Loucy (cell line): ENCODE measurements at regions not wholly inside any gene's neighbourhood (a gene's known extent, or its start where the extent isn't known, plus 50 kb on each side); places are given as distances from the start of the nearest gene placed in this dataset.

Experiments used
- EZH2phosphoT487 ChIP-seq: fragments of 200-600 bp; IDR thresholded peaks from 2 replicates; pipeline ENCODE4 v1.6.1; 2018; ENCODE audit warnings: antibody characterized with exemption, mild to moderate bottlenecking, moderate library complexity, borderline replicate concordance
- TF ChIP-seq, protein P1 (sequence below): fragments of 200-600 bp; sonication (generic); conservative IDR thresholded peaks from 2 replicates; pipeline ENCODE4 v1.5.1; 2014; ENCODE audit warnings: mild to moderate bottlenecking, antibody characterized with exemption, low read length

- TF ChIP-seq, protein P1, sequence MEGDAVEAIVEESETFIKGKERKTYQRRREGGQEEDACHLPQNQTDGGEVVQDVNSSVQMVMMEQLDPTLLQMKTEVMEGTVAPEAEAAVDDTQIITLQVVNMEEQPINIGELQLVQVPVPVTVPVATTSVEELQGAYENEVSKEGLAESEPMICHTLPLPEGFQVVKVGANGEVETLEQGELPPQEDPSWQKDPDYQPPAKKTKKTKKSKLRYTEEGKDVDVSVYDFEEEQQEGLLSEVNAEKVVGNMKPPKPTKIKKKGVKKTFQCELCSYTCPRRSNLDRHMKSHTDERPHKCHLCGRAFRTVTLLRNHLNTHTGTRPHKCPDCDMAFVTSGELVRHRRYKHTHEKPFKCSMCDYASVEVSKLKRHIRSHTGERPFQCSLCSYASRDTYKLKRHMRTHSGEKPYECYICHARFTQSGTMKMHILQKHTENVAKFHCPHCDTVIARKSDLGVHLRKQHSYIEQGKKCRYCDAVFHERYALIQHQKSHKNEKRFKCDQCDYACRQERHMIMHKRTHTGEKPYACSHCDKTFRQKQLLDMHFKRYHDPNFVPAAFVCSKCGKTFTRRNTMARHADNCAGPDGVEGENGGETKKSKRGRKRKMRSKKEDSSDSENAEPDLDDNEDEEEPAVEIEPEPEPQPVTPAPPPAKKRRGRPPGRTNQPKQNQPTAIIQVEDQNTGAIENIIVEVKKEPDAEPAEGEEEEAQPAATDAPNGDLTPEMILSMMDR = no peak
- TF ChIP-seq EZH2phosphoT487 = no peak
These were observed 109.0 kb downstream of the UNC5CL start for GRCh38 chr6:40930045-40930444.
